ENCODE measurements at regions not wholly inside any gene's neighbourhood (a gene's known extent, or its start where the extent isn't known, plus 50 kb on each side); places are given as distances from the start of the nearest gene placed in this dataset.

- TF ChIP-seq POLR2A (IDR thresholded peaks at IDR 0.05; ENCODE audit: low read length) = no peak
- no peak for TF ChIP-seq GATA1 (IDR thresholded peaks at IDR 0.05; ENCODE audit: low read depth, low read length)
Observed at GRCh38 chr6:125670568-125670967, 78.9 kb upstream of the HEY2 start.
